GM12872 (cell line): ENCODE measurements at regions not wholly inside any gene's neighbourhood (a gene's known extent, or its start where the extent isn't known, plus 50 kb on each side); places are given as distances from the start of the nearest gene placed in this dataset.

Experiments
- TF ChIP-seq, protein P1 (sequence below): IDR thresholded peaks from 3 replicates; pipeline ENCODE4 v1.5.1; 2011; ENCODE audit warnings: low read depth, mild to moderate bottlenecking, low read length, moderate library complexity; ENCODE audit not compliant: insufficient read depth

DNA sequence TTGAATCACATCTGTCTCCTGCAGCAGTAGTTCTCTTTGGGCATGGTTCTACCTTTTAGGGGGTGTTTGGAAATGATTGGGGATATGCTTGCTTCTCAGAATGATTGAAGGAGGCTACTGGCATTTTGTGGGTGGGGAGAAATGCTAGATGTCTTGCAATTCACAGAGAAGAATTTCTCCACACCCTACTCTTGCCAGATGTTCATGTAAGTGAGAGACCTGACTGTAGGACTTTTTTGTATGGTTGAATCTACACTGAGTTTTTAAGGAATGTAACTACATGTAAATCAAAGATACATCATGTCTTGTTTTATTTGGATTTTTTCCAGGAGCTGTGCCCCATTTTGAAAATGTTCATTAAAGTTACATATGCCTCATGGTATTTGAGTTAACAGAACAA, 311.9 kb downstream of the PRDM2 start:
- TF ChIP-seq, protein P1, sequence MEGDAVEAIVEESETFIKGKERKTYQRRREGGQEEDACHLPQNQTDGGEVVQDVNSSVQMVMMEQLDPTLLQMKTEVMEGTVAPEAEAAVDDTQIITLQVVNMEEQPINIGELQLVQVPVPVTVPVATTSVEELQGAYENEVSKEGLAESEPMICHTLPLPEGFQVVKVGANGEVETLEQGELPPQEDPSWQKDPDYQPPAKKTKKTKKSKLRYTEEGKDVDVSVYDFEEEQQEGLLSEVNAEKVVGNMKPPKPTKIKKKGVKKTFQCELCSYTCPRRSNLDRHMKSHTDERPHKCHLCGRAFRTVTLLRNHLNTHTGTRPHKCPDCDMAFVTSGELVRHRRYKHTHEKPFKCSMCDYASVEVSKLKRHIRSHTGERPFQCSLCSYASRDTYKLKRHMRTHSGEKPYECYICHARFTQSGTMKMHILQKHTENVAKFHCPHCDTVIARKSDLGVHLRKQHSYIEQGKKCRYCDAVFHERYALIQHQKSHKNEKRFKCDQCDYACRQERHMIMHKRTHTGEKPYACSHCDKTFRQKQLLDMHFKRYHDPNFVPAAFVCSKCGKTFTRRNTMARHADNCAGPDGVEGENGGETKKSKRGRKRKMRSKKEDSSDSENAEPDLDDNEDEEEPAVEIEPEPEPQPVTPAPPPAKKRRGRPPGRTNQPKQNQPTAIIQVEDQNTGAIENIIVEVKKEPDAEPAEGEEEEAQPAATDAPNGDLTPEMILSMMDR = no peak

DNA sequence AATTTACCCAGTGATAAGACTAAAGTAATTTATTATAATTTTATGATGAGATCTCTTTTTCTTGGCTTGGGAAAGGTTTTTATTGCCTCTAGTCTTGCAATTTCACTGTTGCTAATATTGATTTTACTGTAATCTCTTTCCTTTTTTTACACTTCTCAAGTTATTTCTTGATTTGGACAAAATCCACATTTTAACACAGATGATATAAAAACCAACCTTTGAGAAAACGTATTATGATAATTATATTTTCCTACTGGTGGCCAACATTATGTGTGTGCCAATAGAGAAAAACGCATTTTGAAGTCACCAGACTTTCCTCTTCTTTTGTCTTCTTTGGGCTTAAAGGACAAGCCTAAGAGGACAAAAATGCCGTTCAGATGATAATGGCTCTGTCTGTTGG, 314.9 kb downstream of the PRDM2 start:
- TF ChIP-seq, protein P1 = no peak

DNA sequence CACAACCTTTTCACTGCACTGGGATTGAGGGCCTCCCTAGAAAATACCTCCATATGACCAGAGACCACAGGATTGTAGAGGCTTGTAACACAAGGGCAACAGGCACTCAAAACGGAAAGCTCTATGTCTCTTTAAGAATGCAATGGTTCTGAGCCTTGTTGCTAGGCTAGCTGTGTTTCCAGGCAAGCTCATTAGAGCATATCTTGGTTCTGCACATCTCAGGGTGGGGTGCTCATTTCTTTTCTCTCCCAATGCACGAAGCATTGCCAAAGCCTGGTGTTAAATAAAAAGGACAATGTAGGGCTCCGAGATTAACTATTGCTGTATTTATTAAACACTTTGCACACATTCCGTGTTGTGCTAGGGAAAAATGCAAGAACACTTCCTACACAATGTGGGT, 315.9 kb downstream of the PRDM2 start:
- TF ChIP-seq, protein P1 = no peak

DNA sequence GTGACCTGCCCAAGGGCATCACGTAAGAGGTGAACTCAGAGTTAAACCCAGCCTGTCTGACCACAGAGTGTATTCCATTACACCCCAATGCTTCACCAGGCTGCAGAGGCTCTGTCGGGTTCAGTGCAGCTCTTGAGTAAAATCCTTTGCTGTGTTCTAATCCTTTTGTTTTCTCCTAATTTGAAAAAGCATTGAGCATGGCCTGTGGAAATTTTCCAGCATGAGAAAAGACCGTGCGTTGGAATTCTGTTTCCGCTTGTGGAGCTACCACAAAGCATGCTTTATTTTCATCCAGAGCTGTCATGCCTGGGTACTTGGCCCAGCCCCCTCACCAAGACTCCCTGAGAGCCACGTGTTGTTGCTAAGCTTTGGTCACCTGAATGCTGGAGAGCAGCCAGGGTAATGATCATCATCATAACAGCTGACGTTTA, 317.6 kb downstream of the PRDM2 start:
- TF ChIP-seq, protein P1 = no peak

DNA sequence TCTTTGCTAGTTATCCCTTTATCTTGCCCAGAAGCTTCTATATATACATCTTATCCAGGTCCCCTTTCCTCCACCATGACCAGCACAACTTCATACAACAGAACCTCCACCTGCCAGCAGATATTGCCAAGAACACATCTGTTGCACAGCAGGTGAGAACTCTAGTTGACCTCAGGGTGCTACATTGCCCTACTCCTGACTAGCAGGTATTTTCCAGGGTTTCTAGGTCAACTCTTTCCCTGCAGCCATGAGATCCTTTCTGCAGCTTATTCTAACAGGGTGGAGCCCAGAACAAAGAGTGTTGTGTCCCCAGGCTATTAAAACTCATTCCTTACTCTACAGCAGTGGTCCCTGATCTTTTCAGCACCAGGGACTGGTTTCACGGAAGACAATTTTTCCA, 319.5 kb downstream of the PRDM2 start:
- TF ChIP-seq, protein P1 = no peak

DNA sequence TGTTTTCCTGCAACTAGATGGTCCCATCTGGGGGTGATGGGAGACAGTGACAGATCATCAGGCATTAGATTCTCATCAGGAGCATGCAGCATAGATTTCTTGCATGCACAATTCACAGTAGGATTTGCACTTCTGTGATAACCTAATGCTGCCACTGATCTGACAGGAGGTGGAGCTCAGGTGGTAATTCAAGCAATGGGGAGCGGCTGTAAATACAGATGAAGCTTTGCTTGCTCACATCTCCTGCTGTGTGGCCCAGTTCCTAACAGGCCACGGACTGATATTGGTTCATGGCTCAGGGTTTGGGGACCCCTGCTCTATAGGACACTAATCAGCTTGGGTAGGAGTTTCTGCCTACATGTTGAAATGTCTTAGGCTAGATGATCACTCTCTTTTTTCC, 320.0 kb downstream of the PRDM2 start:
- TF ChIP-seq, protein P1 = no peak

DNA sequence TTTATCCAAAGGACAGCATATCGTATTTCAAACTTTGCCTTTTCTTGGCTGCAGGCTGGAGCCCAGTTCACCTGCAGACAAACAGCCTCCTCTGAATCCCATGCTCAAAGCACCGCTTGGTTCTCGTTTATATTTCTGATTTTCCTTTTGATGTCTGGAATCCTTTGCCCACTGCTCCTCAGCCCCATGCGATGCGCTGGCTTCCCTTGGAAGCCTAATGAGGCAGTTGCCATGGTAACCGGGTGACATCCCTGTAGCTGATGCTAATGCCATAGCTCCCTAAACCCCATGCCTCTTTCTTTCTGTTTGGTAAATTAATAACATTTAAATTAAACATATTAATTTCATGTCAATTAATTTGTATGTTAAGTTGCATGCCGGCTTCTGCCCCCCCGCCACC, 327.1 kb downstream of the PRDM2 start:
- TF ChIP-seq, protein P1 = no peak

DNA sequence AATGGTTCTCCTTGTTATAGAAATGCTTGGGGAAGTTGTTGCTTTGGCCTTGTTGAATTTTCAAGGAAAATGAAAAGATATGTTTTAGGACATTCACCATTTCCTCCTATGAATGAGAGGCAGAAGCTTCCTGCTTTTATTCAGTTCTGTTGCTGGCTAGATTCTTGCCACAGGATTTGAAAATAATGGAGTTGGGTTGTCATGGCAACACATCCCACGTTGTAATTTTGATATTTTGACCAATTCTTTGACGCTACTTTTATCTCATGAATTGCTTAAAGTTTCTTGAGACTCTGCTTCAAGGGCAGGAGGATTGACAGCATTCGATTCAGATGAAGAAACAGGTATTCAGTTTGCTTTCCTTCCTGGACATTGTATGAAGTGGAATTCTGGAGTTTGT, 331.5 kb downstream of the PRDM2 start:
- TF ChIP-seq, protein P1 = no peak
